ENCODE measurements at regions not wholly inside any gene's neighbourhood (a gene's known extent, or its start where the extent isn't known, plus 50 kb on each side); places are given as distances from the start of the nearest gene placed in this dataset.
"Not testable (repeated sequence)": the region's sequence is repeated elsewhere in the genome, so short reads cannot be mapped to it uniquely, and the experiment has no call there.

DNA sequence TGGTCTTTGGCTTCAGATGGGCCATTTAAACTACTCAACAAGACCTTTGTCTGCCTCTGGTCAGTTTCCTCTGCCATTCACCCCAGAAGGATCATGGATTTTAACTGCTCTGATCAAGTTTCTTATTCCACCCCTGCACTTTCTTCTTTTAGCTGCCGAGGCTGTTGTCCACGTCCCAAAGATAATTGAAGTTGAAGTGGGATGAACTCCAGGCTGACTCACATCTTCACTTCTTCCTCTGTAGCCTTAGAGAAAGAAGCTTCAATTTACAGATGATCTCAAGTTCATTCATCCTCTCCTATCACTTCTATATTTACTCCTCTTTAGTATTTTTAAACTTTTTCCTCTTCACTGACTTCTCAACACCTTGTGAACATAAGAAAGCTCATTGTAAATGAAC is 651.6 kb downstream of the UTRN start:
- DNase-seq: no peak

DNA sequence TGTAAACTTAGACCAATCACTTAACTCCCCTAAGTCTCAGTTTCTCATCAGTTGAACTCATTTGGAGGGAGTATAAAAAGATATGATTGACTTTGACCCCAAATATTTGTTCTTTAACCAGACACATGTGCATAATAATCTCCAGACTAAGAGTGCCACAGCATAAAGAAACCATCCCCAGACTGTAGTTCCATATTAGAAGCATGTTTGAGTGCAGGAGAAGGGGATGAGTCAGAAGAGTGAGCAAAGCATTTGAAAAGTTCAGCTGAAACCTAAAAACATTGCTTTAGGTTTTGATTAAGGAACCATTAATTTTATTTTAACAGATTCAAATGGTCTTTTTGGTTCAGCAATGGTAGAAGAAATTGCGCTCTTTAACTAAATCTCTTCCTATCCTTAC is 654.8 kb downstream of the UTRN start:
- no peak for DNase-seq

DNA sequence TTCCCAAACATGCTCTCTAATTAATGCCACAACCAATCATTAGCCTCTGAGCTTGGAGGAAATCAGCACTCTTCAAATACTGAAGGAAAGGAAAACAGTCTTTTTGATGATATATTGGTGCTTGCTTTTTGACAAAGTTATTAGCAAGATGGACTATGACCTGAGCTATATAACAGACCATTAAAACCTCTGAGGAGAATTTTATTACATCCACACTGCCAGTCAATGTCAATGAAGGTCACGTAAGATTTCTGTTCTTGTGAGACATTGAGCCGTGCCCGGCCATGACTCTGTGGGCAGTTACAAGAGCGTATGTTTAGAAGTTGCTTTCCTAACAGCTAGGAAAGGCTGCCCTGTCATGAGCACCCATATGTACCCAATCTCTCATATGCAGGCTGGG is 659.0 kb downstream of the UTRN start:
- no peak for DNase-seq

DNA sequence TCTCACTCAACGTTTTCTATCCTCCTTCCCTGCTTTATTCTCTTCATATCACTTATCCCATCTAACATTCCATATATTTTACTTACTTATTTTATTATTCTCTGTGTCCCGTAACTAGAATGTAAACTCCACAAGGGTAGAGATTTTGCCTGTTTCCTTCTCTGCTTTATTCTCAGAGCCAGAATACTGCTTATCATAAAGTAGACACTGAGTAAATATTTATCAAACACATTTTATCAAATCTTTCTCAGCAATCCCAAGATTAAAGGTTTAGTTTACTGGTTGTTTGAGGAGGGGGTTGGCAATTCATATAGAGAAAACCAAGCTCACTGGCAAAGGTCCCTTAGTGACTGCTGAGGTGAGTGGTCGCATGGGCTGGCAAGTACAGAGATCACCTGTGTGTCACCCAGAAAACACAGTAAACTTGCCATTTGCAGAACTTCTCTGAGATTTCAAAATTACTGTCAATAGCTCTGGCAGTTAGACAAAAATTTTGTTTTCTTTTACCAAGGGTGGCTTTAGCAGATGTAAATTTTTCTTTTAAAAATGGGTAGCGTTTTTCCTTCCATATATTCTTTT is 662.4 kb downstream of the UTRN start:
- no peak for DNase-seq

DNA sequence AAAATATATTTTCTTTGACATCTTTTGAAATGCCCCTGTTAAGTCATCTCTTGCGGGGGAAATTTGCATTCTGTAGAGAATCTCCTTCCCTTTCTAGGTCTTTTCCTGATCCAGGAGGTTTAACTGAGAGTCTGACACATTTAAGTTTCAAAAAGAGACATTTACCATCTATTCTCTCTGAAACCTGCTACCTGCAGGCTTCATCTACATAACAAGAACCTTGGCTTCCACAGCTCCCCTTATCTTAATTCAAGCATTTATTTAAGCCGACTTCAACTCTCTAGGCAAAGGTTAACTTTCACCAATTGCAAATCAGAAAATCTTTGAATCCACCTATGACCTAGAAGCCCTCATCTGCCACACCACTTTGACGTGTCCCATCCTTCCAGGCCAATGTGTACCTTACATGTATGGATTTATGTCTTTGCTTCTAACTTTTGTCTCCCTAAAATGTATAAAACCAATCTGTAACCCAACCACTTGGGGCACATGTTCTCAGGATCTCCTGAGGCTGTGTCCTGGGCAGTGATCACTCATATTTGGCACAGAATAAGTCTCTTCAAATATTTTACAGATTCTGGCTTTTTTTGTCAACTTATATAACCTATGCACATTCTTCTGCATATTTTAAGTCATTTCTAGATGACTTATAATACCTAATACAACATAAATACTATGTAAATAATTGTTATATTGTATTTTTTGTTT is 666.7 kb downstream of the UTRN start:
- DNase-seq: no peak

DNA sequence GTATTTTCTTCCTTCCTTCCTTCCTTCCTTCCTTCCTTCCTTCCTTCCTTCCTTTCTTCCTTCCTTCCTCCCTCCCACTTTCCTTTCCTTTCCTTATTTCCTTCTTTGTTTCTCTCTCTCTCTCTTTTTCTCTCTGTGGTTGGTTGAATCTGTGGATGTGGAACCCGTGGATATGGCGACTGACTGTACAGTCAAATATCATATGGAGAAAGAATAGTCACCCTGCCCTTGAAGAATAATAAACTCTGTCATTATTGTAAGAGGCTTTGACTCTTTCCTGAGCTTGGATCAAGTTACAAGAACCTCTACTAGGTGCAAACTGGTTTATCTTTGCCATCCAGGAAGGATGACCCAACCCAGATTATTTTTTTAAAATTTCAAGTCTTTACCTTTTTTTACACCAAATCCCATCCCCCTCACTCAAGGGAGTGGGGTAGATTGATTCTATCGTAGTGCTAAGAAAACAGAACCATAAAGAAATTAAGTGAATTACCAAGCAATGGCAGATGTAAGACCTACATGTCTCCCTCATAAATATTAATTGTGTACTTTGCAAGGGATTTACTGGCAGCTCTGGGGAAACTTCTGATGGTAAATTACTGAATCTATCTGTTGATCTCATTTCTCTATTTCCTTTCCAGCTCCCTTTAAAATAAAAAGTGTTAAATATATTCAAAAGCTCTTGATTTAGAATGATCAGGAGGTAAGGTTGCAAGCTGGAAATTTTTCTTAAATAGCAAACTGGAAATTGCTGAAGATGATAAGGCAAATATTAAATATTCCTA is 667.5 kb downstream of the UTRN start:
- no peak for DNase-seq

DNA sequence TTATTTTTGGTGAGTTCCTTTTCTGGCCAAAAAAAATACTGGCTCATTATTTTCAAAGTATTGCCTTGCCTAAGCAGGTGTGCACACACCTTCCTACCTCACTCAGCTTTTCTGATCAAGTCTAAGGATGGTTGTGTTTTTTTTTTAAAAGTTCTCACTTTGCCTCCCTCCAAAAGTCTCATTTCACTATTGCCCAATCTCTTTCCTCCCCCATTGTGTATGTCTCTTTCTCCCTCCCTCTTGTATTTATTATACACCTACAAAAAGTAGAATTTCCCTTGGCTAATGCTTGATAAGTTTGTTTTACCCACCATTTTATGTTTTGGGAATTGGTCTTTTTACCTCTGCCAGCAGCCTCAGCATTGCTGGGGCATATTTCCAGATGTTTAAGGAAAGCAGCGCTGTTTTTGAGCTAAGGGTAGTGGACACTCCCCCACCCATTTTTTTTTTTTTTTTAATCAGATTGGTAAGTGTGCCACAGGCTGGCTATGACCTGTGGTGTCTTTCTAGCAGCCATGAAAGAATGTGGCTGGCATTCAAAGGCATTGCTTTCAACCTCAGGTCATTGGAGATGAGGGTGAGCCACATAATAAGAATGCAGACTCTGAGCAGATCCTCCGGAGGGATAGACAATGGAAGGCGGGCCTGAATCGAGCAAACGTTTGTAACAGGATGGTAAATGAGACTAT is 668.6 kb downstream of the UTRN start:
- DNase-seq: no peak

DNA sequence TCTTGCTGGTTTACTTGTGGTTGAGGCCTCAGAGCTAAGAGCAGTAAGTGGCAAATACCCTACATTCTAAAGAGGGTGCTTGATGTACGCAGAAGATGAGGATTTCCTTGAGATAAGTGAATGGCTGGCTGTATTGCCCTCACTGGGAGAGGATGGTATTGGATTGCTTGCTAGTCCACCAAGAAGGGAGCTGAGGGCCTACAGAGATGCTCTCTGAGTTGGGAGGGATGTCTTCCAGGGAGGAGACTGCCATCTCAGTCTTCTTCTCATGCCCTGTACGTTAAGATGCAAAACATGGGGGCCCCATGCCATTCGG is 669.1 kb downstream of the UTRN start:
- no peak for DNase-seq

DNA sequence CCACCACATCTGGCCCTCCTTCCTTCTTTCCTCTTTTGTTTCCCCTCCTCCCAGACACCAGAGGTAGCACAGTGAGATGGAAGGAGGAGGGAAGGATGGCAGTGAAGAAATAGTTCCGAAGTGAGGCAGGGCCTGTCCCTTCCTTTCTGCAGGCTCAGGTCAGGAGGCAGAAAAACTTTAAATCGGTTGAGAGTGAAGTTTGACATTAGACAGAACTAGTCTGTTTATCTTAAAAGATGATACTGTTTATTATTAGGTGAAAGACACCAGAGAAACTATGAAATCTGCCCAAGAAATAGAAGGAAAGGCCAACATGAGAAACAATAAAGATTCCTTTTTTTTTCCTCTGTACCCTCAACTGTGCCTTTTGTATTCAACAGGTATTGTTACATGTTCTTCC is 670.3 kb downstream of the UTRN start:
- DNase-seq: no peak

DNA sequence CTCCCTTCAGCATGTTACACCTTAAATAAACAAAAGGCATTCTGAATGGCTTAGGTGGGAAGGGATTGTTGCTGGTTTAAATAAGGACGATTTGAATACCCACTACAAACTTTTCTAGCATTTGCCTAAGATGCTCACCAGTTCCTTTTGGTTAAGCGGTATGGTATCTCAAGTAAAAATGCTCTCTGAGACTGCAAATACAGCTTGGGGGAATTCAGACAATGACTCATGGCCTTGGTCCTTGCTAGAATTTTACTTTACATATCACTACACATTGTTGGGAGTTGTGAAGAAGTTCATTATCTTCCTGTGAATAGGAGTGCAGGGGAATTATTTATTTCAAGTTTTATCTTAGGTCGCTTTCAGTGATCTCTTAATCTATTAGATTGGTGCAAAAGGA is 670.7 kb downstream of the UTRN start:
- DNase-seq: no peak

DNA sequence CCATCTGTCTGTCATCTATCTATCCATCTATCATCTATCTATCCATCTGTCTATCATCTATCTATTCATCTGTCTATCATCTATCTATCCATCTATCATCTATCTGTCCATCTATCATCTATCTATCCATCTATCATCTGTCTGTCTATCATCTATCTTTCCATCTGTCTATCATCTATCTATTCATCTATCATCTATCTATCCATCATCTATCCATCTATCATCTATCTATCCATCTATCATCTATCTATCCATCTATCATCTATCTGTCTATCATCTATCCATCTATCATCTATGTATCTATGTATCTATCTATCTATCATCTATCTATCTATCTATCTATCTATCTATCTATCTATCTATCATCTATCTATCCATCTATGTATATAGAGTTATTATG is 671.6 kb downstream of the UTRN start:
- not testable (repeated sequence) for DNase-seq

DNA sequence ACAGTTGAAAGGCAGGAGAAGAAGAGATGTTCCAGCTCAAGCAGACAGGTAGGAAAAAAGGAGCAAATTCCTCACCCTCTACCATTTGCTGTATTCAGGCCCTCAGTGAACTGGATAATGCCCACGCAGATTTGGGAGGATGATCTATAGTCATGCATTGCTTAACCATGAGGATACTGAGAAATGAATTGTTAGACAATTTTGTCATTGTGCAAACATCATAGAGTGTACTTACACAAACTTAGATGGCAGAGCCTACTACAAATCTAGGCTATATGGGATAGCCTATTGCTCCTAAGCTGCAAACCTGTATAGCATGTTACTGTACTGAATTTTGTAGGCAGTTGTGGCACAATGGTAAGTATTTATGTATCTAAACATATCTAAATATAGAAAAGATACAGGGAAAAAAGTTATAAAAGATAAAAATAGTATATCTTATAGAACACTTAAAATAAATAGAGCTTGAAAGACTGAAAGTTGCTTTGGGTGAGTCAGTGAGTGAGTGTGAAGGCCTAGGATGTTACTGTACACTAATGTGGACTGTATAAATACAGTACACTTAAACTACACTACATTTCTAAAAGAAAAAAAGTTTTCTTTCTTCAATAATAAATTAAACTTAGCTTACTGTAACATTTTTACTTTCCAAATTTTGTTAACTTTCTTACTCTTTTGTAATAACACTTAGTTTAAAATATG is 672.3 kb downstream of the UTRN start:
- DNase-seq: no peak

DNA sequence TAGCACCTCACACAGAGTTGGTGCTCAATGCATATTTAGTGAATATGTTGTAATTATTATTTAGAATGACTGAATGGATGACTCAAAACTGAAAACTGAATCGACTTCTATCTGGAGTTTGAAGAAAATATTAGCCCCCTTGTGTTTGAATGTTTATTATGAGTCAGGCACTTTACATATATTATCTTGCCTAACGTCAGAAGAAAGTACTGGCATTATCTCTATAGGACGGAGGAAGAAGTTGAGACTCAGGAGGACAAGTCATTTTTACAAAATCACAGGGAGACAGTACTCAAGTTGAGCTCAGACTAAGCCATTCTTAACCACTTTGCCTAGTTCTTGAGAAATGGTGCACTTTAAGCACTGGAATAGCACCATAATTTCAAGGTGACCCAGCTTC is 684.0 kb downstream of the UTRN start:
- DNase-seq: no peak

DNA sequence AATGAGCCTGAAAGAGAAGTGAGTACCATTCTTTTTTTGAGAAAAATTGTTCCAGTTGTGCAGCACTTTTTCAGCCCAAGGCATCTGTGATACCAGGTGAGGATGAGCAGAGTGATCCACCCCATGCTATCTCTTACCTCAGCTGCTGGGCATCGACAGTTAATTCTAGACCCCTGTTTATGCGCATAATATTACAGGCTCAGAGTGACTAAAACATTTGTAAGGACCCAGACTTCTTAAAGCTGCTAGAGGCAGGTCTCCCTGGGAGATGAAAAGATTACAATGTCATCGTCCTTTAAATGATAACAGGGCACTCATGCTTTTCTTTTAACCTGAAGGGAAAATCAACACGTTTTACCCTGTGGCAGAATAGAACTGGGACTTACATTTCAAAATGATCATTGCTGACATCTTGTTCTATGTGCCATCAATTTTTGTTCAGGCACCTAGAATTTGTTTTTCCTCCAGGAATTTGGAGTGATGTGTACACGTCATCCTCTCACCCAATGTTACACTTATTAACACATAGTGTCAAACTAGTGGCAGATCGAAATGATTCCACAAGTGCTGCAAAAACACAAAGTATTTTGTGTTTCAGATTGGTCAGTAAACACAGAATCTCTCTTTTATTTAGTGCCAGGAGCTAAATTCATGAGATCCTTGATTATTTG is 684.6 kb downstream of the UTRN start:
- no peak for DNase-seq

DNA sequence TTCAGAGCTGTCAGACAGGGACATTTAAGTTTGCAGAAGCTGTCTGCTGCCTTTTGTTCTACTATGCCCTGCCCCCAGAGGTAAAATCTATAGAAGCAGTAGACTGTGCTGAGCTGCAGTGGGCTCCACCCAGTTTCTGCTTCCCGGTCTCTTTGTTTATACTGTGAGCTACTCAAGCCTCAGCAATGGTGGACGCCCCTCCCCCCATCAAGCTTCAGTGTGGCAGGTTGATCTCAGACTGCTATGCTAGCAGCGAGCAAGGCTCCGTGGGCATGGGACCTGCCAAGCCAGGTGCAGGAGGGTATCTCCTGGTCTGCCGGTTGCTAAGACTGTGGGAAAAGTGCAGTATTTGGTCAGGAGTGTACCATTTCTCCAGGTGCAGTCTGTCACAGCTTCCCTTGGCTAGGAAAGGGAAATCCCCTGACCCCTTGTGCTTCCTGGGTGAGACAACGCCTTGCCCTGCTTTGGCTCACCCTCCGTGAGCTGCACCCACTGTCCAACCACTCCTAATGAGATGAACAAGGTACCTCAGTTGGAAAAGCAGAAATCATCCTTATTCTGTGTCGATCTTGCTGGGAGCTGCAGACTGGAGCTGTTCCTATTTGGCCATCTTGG is 692.2 kb downstream of the UTRN start:
- peak; percentile 50 for DNase-seq

DNA sequence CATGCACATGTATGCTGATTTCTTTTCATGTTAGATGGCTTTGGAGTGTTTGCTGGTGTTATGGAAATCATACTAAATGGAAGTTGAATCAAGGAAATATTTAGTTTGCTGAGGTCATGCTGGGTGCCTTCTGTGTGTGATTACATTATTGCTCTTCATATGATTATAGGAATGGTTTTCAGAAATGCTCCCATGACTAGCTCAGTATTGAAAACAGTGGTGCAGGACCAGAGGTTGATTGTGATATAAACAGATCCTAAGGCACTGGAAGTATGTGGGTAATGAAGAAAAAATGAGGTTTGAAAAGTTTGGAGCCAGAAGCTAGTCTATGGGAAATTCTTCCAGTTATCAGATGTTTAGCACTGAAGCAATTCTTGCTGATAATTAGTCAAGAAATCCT is 693.1 kb downstream of the UTRN start:
- no peak for DNase-seq

DNA sequence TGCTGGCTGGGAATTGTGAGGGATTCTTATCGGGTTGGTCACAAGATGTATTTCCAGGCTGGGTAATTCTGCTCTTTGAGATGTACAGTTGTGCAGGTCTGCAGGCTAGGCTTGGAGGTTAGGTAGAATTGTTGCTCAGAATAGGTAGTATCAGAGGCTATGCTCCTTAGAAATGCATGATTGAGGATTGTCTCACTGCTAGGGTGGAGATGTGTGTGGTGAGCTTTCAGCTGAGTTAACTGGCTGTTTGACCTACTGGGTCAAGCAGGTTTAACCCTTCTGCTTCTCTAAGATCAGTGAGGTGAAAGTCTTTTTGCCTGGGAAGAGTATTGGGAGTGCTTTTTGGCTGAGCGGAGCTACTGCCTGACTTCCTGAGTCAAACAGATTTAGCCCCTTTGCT is 701.1 kb downstream of the UTRN start:
- no peak for DNase-seq

DNA sequence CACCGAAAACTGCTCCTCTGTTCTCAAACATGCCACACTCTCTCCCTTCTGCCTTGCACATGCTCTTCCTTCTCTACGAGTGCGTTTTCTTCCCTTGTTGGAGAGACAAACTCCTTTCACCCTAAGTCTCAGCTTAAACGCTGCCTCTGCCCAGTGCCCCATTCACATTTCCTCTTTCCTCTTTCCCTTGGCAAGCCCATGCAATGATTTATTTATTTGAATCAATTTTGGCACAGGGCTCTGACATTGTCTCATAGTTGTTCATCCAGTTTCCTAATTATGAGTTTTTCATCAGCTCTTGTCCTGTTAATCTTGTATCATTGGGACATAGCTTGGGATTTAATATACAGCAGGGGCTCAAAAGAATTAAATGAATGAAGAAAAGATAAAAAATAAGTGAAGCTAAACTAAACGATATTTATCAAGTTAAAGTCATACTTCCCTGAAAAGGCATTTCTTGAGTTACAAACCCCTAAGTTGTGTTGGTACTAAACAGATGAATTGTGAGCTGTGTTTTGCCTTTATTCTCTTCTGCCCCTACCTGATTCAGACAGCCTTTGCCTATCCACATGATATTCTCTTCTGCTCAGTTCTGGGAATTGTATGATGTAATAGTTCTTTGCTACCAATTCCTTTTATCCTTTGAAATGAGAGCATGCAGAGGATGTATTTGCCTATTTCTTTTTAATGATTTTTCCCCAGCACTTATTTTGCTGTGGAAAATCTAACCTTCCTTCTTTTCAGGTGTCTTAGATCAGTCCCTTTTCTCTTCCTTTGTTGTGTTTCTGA is 704.4 kb downstream of the UTRN start:
- no peak for DNase-seq

DNA sequence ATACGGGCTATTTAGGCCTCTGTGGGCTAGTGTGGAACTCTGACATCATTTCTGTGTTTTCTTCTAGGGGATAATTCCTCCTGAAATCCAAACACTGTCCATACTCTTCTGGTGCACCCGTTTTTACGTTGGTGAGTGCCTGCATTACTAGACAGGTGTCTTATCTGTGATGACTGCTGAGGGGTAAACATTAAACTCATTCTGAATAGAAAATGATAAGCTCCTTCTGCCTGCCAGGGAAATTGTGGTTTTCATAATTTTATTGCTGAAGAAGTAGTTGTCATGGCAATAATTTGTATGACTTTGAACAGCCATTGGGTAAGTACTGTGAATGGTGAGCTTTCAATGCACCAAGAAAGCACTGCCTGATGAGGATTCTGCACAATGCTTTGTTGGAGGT is 705.6 kb downstream of the UTRN start:
- no peak for DNase-seq

DNA sequence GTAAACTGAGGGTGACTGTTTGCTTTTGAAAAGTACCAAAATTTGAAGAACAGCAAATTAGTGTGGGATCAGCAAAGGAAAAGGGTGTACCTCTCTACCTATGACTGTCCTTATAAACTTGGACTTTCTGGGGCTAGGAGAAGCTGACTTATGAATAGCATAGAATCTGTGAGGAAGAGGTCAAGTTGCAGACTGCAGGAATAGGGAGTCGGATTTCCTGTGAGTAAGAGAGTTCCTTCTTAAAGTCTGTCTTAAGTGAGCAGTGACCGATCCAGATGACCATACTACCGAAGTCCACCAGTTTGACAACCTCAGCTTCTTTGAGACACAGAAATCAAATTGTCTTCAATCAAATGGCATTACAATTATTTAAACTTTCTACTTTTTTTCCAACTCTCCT is 708.7 kb downstream of the UTRN start:
- no peak for DNase-seq

DNA sequence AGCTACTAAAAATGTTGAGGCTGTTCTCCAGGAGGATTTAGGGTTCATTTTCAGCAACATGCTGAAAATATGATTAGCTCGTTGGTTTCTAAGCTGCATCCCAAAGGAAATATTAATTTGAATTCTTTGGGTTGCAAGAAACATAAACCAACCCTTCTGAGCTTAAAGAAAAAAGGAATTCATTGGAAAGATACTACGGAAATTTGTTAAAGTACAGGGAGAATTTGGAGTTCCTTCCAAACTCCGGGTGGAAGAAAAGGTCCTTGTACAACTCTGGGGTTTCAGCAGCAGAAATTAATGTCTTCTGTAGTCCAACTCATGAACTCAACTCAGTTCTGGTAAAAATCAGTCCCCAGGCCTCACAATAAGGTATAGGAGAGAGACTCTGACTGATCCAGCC is 712.9 kb downstream of the UTRN start:
- no peak for DNase-seq
